ENCODE measurements at regions not wholly inside any gene's neighbourhood (a gene's known extent, or its start where the extent isn't known, plus 50 kb on each side); places are given as distances from the start of the nearest gene placed in this dataset.

- TF ChIP-seq KLF10 (CRISPR knock-in tag; IDR thresholded peaks at IDR 0.05) (no peak), TFAM (CRISPR knock-in tag; conservative IDR thresholded peaks at IDR 0.05) (no peak)
- TF ChIP-seq, protein P1, sequence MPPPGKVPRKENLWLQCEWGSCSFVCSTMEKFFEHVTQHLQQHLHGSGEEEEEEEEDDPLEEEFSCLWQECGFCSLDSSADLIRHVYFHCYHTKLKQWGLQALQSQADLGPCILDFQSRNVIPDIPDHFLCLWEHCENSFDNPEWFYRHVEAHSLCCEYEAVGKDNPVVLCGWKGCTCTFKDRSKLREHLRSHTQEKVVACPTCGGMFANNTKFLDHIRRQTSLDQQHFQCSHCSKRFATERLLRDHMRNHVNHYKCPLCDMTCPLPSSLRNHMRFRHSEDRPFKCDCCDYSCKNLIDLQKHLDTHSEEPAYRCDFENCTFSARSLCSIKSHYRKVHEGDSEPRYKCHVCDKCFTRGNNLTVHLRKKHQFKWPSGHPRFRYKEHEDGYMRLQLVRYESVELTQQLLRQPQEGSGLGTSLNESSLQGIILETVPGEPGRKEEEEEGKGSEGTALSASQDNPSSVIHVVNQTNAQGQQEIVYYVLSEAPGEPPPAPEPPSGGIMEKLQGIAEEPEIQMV (tag; conservative IDR thresholded peaks at IDR 0.05; ENCODE audit: low read depth), result no peak
- TF ChIP-seq, protein P2, sequence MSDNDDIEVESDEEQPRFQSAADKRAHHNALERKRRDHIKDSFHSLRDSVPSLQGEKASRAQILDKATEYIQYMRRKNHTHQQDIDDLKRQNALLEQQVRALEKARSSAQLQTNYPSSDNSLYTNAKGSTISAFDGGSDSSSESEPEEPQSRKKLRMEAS (CRISPR knock-in tag; IDR thresholded peaks at IDR 0.05), result no peak
Observed at GRCh38 chr5:17895288-17896033, 261.2 kb downstream of the TAF11L14 start (continued).

DNA sequence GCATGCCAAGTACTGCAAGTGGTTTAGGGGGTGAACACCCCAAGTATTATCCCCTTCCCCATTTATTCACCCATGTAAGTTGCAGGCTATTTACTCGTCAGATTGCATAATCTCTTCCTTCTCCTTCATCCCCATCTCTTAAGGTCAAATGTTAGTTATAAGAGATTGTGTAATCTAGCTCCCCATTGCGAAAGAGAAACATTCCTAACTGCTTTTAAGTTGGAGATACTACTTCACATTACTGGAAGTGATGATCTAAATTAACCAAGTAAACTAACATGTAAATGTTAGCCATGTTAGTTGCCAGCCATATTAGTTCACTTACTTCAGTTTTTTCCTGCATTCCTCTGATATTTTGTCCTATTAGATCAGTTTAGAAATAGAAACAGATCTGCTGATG is 262.3 kb downstream of the TAF11L14 start:
- BruUV-seq (replicated peaks), result no TSS peak
- Histone ChIP-seq H3K9me3 (replicated peaks; ENCODE audit: control insufficient read depth, insufficient read depth, low read depth, low read length) (no peaks in the 10 kb centered on the region; the same call in 1 of the 2 replicates), H3K9me1 (ENCODE audit: control insufficient read depth, insufficient read depth, low read length) (no peaks in the 10 kb centered on the region), H3K79me2 (ENCODE audit: control insufficient read depth, insufficient read depth, low read length) (no peaks in the 10 kb centered on the region), H3K36me3 (ENCODE audit: control insufficient read depth, insufficient read depth, low read length) (no peaks in the 10 kb centered on the region), H3K27me3 (ENCODE audit: control insufficient read depth in 2 of 2, insufficient read depth in 2 of 2, low read length in 2 of 2) (no peaks in the 10 kb centered on the region), H3K4me3 (no peak overlapping the region), H3K4me1 (replicated peaks in 1 of 2; ENCODE audit: control insufficient read depth in 2 of 2, insufficient read depth in 2 of 2, low read length in 2 of 2) (no peaks in the 10 kb centered on the region), H3K9ac (ENCODE audit: insufficient read depth in 1 of 2, low read depth in 2 of 2, low read length in 2 of 2) (no peak overlapping the region), H3K27ac (ENCODE audit: extremely low read depth, low read depth, low read length) (no peak overlapping the region), H3K4me2 (ENCODE audit: insufficient read depth, low read length) (no peak overlapping the region), H4K20me1 (replicated peaks; ENCODE audit: control insufficient read depth, insufficient read depth, low read length) (no peaks in the 10 kb centered on the region), H2AFZ (ENCODE audit: low read depth, low read length) (no peak overlapping the region)
- FAIRE-seq (no peak), ATAC-seq (no peak), DNase-seq (ENCODE audit: extremely low read depth in 1 of 4, low spot score in 3 of 4) (no peak)
- intact Hi-C loops (cut with micrococcal nuclease), result no loop called here
- in situ Hi-C loops (cut with MboI), result no loop called here
- CTCF ChIA-PET (ENCODE audit: low intra/inter-chr PET ratio), result no interaction called here
- WGBS (ENCODE audit: insufficient coverage, low coverage, missing lambda C conversion rate), result 0% methylated on average over 2 of the region's 2 CpGs
- POLR2A ChIA-PET, result no interaction called here
- TF ChIP-seq DMBX1 (CRISPR knock-in tag; IDR thresholded peaks at IDR 0.05; ENCODE audit: borderline replicate concordance) (no peak), FOXK2 (conservative IDR thresholded peaks at IDR 0.05 in 1 of 2, IDR thresholded peaks at IDR 0.05 in 1 of 2; ENCODE audit: low read depth in 2 of 2) (no peak), STAG1 (CRISPR knock-in tag; IDR thresholded peaks at IDR 0.05; ENCODE audit: borderline replicate concordance) (no peak), PML (IDR thresholded peaks at IDR 0.05; ENCODE audit: low read length) (no peak)
